Osteoblast (primary cell): ENCODE measurements at regions not wholly inside any gene's neighbourhood (a gene's known extent, or its start where the extent isn't known, plus 50 kb on each side); places are given as distances from the start of the nearest gene placed in this dataset.

ENCODE experiments used
- DNase-seq: peaks from one replicate; pipeline ENCODE4 v3.0.0; 2011; ENCODE audit warnings: low spot score, mixed read lengths; ENCODE audit not compliant: insufficient read length; ENCODE audit errors: missing footprints
- H2AFZ ChIP-seq: 2 replicates; pipeline ENCODE4 v1.6.0; 2011; ENCODE audit warnings: mild to moderate bottlenecking, low read length
- H3K27ac ChIP-seq: 2 replicates; pipeline ENCODE4 v1.5.1; 2011; ENCODE audit warnings: mild to moderate bottlenecking, low read depth, low read length, moderate library complexity
- H3K27me3 ChIP-seq: 2 replicates; pipeline ENCODE4 v1.6.0; 2012; ENCODE audit warnings: mild to moderate bottlenecking, control low read depth, inconsistent platforms, low read length, moderate library complexity; ENCODE audit not compliant: insufficient read depth
- H3K36me3 ChIP-seq: 2 replicates; pipeline ENCODE4 v1.5.1; 2011; ENCODE audit warnings: mild to moderate bottlenecking, low read length, control low read depth, moderate library complexity; ENCODE audit not compliant: insufficient read depth
- H3K4me1 ChIP-seq: 2 replicates; pipeline ENCODE4 v1.5.1; 2011; ENCODE audit warnings: mild to moderate bottlenecking, low read length, control low read depth, moderate library complexity; ENCODE audit not compliant: insufficient read depth
- H3K4me2 ChIP-seq: 2 replicates; pipeline ENCODE4 v1.6.0; 2011; ENCODE audit warnings: mild to moderate bottlenecking, low read length; ENCODE audit not compliant: insufficient read depth
- H3K4me3 ChIP-seq: fragments of 200-600 bp; sonication (generic); 3 replicates; pipeline ENCODE4 v1.5.1; 2012; ENCODE audit warnings: mild to moderate bottlenecking, low read length, inconsistent platforms; ENCODE audit not compliant: insufficient read depth
- H3K79me2 ChIP-seq: 2 replicates; pipeline ENCODE4 v1.6.0; 2012; ENCODE audit warnings: mild to moderate bottlenecking, low read length, control low read depth, inconsistent platforms; ENCODE audit not compliant: insufficient read depth
- H3K9me3 ChIP-seq: 2 replicates; pipeline ENCODE4 v1.5.1; 2011; ENCODE audit warnings: low read depth, low read length, control low read depth
- H4K20me1 ChIP-seq: 2 replicates; pipeline ENCODE4 v1.6.0; 2012; ENCODE audit warnings: mild to moderate bottlenecking, low read length, control low read depth; ENCODE audit not compliant: insufficient read depth
- CTCF ChIP-seq: IDR thresholded peaks from 2 replicates; pipeline ENCODE4 v1.5.1; 2011; ENCODE audit warnings: mild to moderate bottlenecking, low read depth, low read length, moderate library complexity; ENCODE audit errors: extremely low read depth

DNA sequence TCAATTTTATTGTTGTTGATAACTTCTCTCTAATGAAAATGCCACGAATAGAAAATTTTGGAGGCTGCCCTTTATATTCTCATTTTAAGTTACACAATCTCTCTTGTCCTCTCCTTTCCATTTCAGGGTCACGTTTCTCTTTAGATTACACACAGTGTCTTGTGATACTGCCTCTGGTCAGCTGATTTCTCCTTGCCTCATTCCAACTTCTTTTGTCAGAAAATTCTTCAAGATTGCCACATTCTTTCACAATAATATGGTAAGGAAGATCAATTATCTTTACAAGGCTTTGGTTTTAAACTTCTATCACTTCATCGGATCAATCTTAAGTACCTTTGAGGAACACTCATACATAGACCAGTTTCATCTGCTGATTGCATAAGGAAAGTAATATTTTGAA lies 370.3 kb downstream of the RFPL4B start:
- H3K4me2 ChIP-seq: no peak overlapping the region
- no peaks in the 10 kb centered on the region for H3K4me1 ChIP-seq
- no peaks in the 10 kb centered on the region for H3K9me3 ChIP-seq
- H4K20me1 ChIP-seq: no peaks in the 10 kb centered on the region
- no peaks in the 10 kb centered on the region for H3K79me2 ChIP-seq
- no peaks in the 10 kb centered on the region for H3K27me3 ChIP-seq
- no peak for DNase-seq
- no peaks in the 10 kb centered on the region for H3K36me3 ChIP-seq
- H2AFZ ChIP-seq: peak overlapping the region; percentile 51
- no peak overlapping the region for H3K27ac ChIP-seq
- no peak for TF ChIP-seq CTCF
- H3K4me3 ChIP-seq: no peak overlapping the region

GRCh38 chr6:112717856-112718255 lies 370.7 kb downstream of the RFPL4B start:
- Histone ChIP-seq H3K79me2 (no peaks in the 10 kb centered on the region), H4K20me1 (no peaks in the 10 kb centered on the region), H2AFZ (peak overlapping the region; percentile 51), H3K36me3 (no peaks in the 10 kb centered on the region), H3K4me3 (no peak overlapping the region), H3K4me1 (no peaks in the 10 kb centered on the region), H3K9me3 (no peaks in the 10 kb centered on the region), H3K27me3 (no peaks in the 10 kb centered on the region), H3K27ac (no peak overlapping the region), H3K4me2 (no peak overlapping the region)
- DNase-seq: no peak
- no peak for TF ChIP-seq CTCF

- no peak for TF ChIP-seq CTCF
- H3K36me3 ChIP-seq: no peaks in the 10 kb centered on the region
- no peaks in the 10 kb centered on the region for H4K20me1 ChIP-seq
- H3K4me3 ChIP-seq: no peak overlapping the region
- H3K27ac ChIP-seq: no peak overlapping the region
- no peak overlapping the region for H2AFZ ChIP-seq
- H3K9me3 ChIP-seq: no peaks in the 10 kb centered on the region
- DNase-seq: no peak
- no peaks in the 10 kb centered on the region for H3K27me3 ChIP-seq
- H3K4me2 ChIP-seq: no peak overlapping the region
- H3K4me1 ChIP-seq: no peaks in the 10 kb centered on the region
- no peaks in the 10 kb centered on the region for H3K79me2 ChIP-seq
These were observed 378.5 kb downstream of the RFPL4B start for GRCh38 chr6:112725541-112726085.

GRCh38 chr6:112735129-112735528 lies 388.0 kb downstream of the RFPL4B start:
- Histone ChIP-seq H3K27ac (no peak overlapping the region), H3K4me3 (no peak overlapping the region), H3K27me3 (no peaks in the 10 kb centered on the region), H3K9me3 (no peaks in the 10 kb centered on the region), H4K20me1 (no peaks in the 10 kb centered on the region), H3K4me2 (no peak overlapping the region), H2AFZ (no peak overlapping the region), H3K4me1 (no peaks in the 10 kb centered on the region), H3K79me2 (no peaks in the 10 kb centered on the region), H3K36me3 (no peaks in the 10 kb centered on the region)
- no peak for DNase-seq
- no peak for TF ChIP-seq CTCF
